Astrocyte (in vitro differentiated cells and primary cell): ENCODE measurements at regions not wholly inside any gene's neighbourhood (a gene's known extent, or its start where the extent isn't known, plus 50 kb on each side); places are given as distances from the start of the nearest gene placed in this dataset.

ENCODE experiments used
- EZH2 ChIP-seq: IDR thresholded peaks from 2 replicates; pipeline ENCODE4 v1.6.1; 2012; ENCODE audit warnings: mild to moderate bottlenecking, low read length, inconsistent platforms; ENCODE audit not compliant: insufficient read depth
- TF ChIP-seq, protein P1 (sequence below): IDR thresholded peaks from 2 replicates; pipeline ENCODE4 v1.5.1; 2011; ENCODE audit warnings: low read depth, mild to moderate bottlenecking, inconsistent platforms, low read length, moderate library complexity; ENCODE audit not compliant: insufficient read depth

DNA sequence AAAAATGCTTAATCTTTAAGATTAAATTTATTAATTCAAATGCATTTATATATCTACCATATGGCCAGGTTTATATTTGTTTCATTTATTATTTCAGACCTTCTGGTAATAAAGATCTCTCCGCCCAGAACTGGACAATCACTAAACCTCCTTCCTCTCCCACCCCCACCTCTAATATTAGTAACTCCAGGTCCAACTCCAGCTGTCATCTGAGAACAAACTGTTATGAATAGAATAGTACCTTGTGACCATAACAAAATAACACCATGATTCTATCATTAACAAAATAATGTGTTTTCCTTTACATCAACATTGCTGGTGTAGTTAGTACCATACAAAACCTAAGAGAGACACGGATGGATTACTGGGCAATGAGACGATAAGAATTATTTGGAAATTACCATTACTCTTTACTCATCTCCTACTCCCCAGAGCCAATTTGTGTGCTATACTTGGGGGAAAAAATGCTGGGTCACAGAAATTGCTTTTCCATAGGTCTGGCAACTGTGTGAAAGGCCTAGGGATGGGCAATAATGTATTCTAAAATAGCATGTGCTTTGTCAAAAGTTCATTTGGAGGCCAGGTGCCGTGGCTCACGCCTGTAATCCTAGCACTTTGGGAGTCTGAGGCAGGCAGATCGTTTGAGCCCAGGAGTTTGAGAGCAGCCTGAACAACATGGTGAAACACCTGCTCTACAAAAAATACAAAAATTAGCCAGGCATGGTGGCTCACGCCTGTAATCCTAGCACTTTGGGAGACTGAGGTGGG is 186.1 kb downstream of the ENC1 start:
- TF ChIP-seq EZH2, result no peak
- TF ChIP-seq, protein P1, sequence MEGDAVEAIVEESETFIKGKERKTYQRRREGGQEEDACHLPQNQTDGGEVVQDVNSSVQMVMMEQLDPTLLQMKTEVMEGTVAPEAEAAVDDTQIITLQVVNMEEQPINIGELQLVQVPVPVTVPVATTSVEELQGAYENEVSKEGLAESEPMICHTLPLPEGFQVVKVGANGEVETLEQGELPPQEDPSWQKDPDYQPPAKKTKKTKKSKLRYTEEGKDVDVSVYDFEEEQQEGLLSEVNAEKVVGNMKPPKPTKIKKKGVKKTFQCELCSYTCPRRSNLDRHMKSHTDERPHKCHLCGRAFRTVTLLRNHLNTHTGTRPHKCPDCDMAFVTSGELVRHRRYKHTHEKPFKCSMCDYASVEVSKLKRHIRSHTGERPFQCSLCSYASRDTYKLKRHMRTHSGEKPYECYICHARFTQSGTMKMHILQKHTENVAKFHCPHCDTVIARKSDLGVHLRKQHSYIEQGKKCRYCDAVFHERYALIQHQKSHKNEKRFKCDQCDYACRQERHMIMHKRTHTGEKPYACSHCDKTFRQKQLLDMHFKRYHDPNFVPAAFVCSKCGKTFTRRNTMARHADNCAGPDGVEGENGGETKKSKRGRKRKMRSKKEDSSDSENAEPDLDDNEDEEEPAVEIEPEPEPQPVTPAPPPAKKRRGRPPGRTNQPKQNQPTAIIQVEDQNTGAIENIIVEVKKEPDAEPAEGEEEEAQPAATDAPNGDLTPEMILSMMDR, result no peak
